NCI-H446 (cell line): ENCODE measurements at regions not wholly inside any gene's neighbourhood (a gene's known extent, or its start where the extent isn't known, plus 50 kb on each side); places are given as distances from the start of the nearest gene placed in this dataset.
"Not testable (repeated sequence)": the region's sequence is repeated elsewhere in the genome, so short reads cannot be mapped to it uniquely, and the experiment has no call there.

Experiments
- DNase-seq, 2 experiments: peaks; one replicate each; lab custom pipeline; 2025; lab: John Stamatoyannopoulos, UW

- DNase-seq = no peak
Measured at GRCh38 chr17:13209081-13209480, 191.3 kb upstream of the ELAC2 start.

GRCh38 chr17:13204607-13205237, 186.9 kb upstream of the ELAC2 start:
- DNase-seq = no peak

- no peak for DNase-seq
Measured at GRCh38 chr17:13202835-13203234, 185.0 kb upstream of the ELAC2 start.

GRCh38 chr17:13200671-13201070, 182.8 kb upstream of the ELAC2 start:
- no peak for DNase-seq

- DNase-seq = no peak
Measured at GRCh38 chr17:13199425-13199824, 181.6 kb upstream of the ELAC2 start.

- no peak for DNase-seq
Measured at GRCh38 chr17:13197586-13197985, 179.8 kb upstream of the ELAC2 start.

- DNase-seq = no peak
Measured at GRCh38 chr17:13194887-13195286, 177.1 kb upstream of the ELAC2 start.

- DNase-seq = no peak
Measured at GRCh38 chr17:13182854-13183253, 165.0 kb upstream of the ELAC2 start.

GRCh38 chr17:13182450-13182849, 164.6 kb upstream of the ELAC2 start:
- DNase-seq = no peak

- no peak for DNase-seq
Measured at GRCh38 chr17:13181683-13182082, 163.9 kb upstream of the ELAC2 start.

- no peak for DNase-seq
Measured at GRCh38 chr17:13176436-13176835, 158.6 kb upstream of the ELAC2 start.

- no peak for DNase-seq
Measured at GRCh38 chr17:13171790-13172189, 154.0 kb upstream of the ELAC2 start.

GRCh38 chr17:13162361-13162760, 144.5 kb upstream of the ELAC2 start:
- DNase-seq = no peak

GRCh38 chr17:13160790-13161189, 143.0 kb upstream of the ELAC2 start:
- DNase-seq = no peak

GRCh38 chr17:13160296-13160695, 142.5 kb upstream of the ELAC2 start:
- no peak for DNase-seq

GRCh38 chr17:13158494-13159240, 140.8 kb upstream of the ELAC2 start:
- DNase-seq = no peak

GRCh38 chr17:13157656-13158055, 139.8 kb upstream of the ELAC2 start:
- DNase-seq = no peak

- DNase-seq = no peak
Measured at GRCh38 chr17:13154930-13155329, 137.1 kb upstream of the ELAC2 start.

GRCh38 chr17:13154398-13154797, 136.6 kb upstream of the ELAC2 start:
- DNase-seq = no peak

- DNase-seq = no peak
Measured at GRCh38 chr17:13153036-13153435, 135.2 kb upstream of the ELAC2 start.

- no peak for DNase-seq
Measured at GRCh38 chr17:13152501-13152900, 134.7 kb upstream of the ELAC2 start.

GRCh38 chr17:13150738-13151137, 132.9 kb upstream of the ELAC2 start:
- not testable (repeated sequence) for DNase-seq

GRCh38 chr17:13143001-13143400, 125.2 kb upstream of the ELAC2 start:
- no peak for DNase-seq

GRCh38 chr17:13140750-13141149, 122.9 kb upstream of the ELAC2 start:
- no peak for DNase-seq
